ENCODE measurements at regions not wholly inside any gene's neighbourhood (a gene's known extent, or its start where the extent isn't known, plus 50 kb on each side); places are given as distances from the start of the nearest gene placed in this dataset.

DNA sequence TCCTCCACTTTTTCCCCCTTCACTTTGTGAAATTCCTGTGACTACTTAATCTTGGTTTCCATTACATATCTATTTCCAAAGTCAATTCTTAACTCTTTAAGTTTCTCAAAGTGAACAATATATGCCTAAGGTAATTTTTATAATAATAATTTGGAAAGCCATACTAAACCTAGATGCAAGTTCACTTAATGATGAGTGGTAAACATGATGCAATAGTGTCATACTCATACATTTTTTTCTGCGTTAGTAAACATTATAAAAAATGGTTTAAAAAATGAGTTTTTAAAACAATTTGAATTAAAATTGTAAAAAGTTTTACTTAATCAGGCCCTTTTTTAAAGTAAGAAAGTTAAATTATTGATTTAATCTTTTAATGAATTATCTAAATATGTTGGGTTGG, 659.4 kb upstream of the FZD8 start:
- Histone ChIP-seq H3K4me2 (ENCODE audit: insufficient read depth in 1 of 2, low read depth in 2 of 2, low read length in 2 of 2) (no peak overlapping the region), H2BK5ac (ENCODE audit: low read depth, low read length) (no peak overlapping the region), H3K23me2 (ENCODE audit: low read depth, low read length) (no peaks in the 10 kb centered on the region), H2BK12ac (ENCODE audit: low read depth, low read length) (no peak overlapping the region), H4K20me1 (replicated peaks in 1 of 2; ENCODE audit: control insufficient read depth in 1 of 2, insufficient read depth in 2 of 2, low read length in 2 of 2) (no peaks in the 10 kb centered on the region), H3K4ac (replicated peaks; ENCODE audit: insufficient read length, low read depth, low read length) (no peak overlapping the region), H3K79me1 (ENCODE audit: low read depth, low read length) (no peaks in the 10 kb centered on the region), H3K27me3 (replicated peaks in 1 of 4; ENCODE audit: control insufficient read depth in 3 of 4, extremely low read depth in 1 of 4, insufficient read depth in 3 of 4, low read length in 3 of 4) (no peaks in the 10 kb centered on the region), H3K36me3 (ENCODE audit: control insufficient read depth in 2 of 4, insufficient read depth in 4 of 4, low read length in 3 of 4) (no peaks in the 10 kb centered on the region), H3K56ac (replicated peaks; ENCODE audit: insufficient read length, low read depth, low read length) (no peak overlapping the region), H3K18ac (ENCODE audit: extremely low read depth, low read length) (no peak overlapping the region), H3K14ac (ENCODE audit: insufficient read length) (no peak overlapping the region), H2BK20ac (ENCODE audit: low read length) (no peak overlapping the region), H3K4me3 (ENCODE audit: extremely low read depth in 1 of 4, insufficient read depth in 2 of 4, low read depth in 3 of 4, low read length in 4 of 4) (no peak overlapping the region), H4K91ac (replicated peaks; ENCODE audit: insufficient read length, low read length) (no peak overlapping the region), H3K27ac (ENCODE audit: low read depth, low read length) (no peak overlapping the region), H2BK15ac (ENCODE audit: low read length) (no peak overlapping the region), H3K79me2 (ENCODE audit: control insufficient read depth in 1 of 2, insufficient read depth in 2 of 2, low read length in 2 of 2) (no peaks in the 10 kb centered on the region), H3K9me3 (ENCODE audit: insufficient read depth in 2 of 2, low read depth in 1 of 2, low read length in 1 of 2) (no peaks in the 10 kb centered on the region), H2AK5ac (ENCODE audit: low read depth, low read length) (no peak overlapping the region), H4K8ac (ENCODE audit: extremely low read depth, insufficient read depth, low read length) (no peak overlapping the region), H2BK120ac (replicated peaks; ENCODE audit: low read depth, low read length) (no peak overlapping the region), H3K9ac (replicated peaks in 1 of 4; ENCODE audit: extremely low read depth in 1 of 4, low read depth in 3 of 4, low read length in 3 of 4) (no peak overlapping the region), H3K4me1 (replicated peaks in 1 of 4; ENCODE audit: control insufficient read depth in 3 of 4, insufficient read depth in 4 of 4, low read length in 3 of 4) (peaks cover 0 to 4% (median 0%) of the 10 kb centered on the region in 4 experiments; a peak in 1 of 7 replicates), H4K5ac (ENCODE audit: insufficient read length, low read depth, low read length) (no peak overlapping the region), H3K23ac (ENCODE audit: insufficient read length) (no peak overlapping the region), H2AFZ (ENCODE audit: low read length) (no peak overlapping the region)
- ChIA-PET CTCF (ENCODE audit: partially characterized antibody) (no interaction called here), POLR2A (ENCODE audit: partially characterized antibody) (interaction anchor here (0.5 kb wide), 1 partner anchor 163 kb away, joined by 3 read pairs; no protein-coding TSS in a partner anchor)
- WGBS, 2 experiments (ENCODE audit: extremely low coverage in 1 of 2, insufficient coverage in 1 of 2, insufficient read length in 1 of 2, insufficient replicate concordance in 2 of 2, low coverage in 1 of 2, low lambda C conversion rate in 2 of 2, missing lambda C conversion rate in 1 of 2): 100% methylated on average over 1 of the region's 1 CpG; no CpG with 5 or more reads in 1 of the 2 experiments
- DNase-seq (ENCODE audit: low read depth in 1 of 2, low spot score in 2 of 2): no peak
- FAIRE-seq: no peak
- TF ChIP-seq SAP30 (IDR thresholded peaks at IDR 0.05; ENCODE audit: insufficient read depth, insufficient replicate concordance, low read length) (no peak), PHF8 (conservative IDR thresholded peaks at IDR 0.05; ENCODE audit: low read depth, low read length) (no peak), CTBP2 (IDR thresholded peaks at IDR 0.05; ENCODE audit: borderline replicate concordance, insufficient read depth, insufficient read length, low read length) (no peak), YY1 (IDR thresholded peaks at IDR 0.05; ENCODE audit: low read depth, low read length) (no peak), SRF (IDR thresholded peaks at IDR 0.05; ENCODE audit: low read depth, low read length) (no peak), BACH1 (IDR thresholded peaks at IDR 0.05; ENCODE audit: low read length) (no peak), RBBP5 (IDR thresholded peaks at IDR 0.05; ENCODE audit: borderline replicate concordance, low read depth, low read length) (no peak), TEAD4 (IDR thresholded peaks at IDR 0.05; ENCODE audit: low read depth, low read length) (no peak), TCF12 (IDR thresholded peaks at IDR 0.05; ENCODE audit: low read depth, low read length) (no peak), JUND (IDR thresholded peaks at IDR 0.05; ENCODE audit: low read length) (no peak)
- TF ChIP-seq, protein P1, sequence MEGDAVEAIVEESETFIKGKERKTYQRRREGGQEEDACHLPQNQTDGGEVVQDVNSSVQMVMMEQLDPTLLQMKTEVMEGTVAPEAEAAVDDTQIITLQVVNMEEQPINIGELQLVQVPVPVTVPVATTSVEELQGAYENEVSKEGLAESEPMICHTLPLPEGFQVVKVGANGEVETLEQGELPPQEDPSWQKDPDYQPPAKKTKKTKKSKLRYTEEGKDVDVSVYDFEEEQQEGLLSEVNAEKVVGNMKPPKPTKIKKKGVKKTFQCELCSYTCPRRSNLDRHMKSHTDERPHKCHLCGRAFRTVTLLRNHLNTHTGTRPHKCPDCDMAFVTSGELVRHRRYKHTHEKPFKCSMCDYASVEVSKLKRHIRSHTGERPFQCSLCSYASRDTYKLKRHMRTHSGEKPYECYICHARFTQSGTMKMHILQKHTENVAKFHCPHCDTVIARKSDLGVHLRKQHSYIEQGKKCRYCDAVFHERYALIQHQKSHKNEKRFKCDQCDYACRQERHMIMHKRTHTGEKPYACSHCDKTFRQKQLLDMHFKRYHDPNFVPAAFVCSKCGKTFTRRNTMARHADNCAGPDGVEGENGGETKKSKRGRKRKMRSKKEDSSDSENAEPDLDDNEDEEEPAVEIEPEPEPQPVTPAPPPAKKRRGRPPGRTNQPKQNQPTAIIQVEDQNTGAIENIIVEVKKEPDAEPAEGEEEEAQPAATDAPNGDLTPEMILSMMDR (IDR thresholded peaks at IDR 0.05; ENCODE audit: control extremely low read depth in 1 of 3, insufficient read depth in 1 of 3, low read depth in 1 of 3, low read length in 3 of 3): no peak
- TF ChIP-seq, protein P2, sequence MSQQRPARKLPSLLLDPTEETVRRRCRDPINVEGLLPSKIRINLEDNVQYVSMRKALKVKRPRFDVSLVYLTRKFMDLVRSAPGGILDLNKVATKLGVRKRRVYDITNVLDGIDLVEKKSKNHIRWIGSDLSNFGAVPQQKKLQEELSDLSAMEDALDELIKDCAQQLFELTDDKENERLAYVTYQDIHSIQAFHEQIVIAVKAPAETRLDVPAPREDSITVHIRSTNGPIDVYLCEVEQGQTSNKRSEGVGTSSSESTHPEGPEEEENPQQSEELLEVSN (IDR thresholded peaks at IDR 0.05): no peak
